Vagina (tissue), 2 donors: ENCODE measurements at regions not wholly inside any gene's neighbourhood (a gene's known extent, or its start where the extent isn't known, plus 50 kb on each side); places are given as distances from the start of the nearest gene placed in this dataset.

Experiments used
- DNase-seq, 2 donors: peaks; one replicate each; pipeline ENCODE4 v3.0.0-alpha.2; 2017; ENCODE audit errors: extremely low spot score in 2 of 2
- H3K27ac ChIP-seq: fragments of 200-600 bp; sonication (generic); one replicate; pipeline ENCODE4 v1.5.1; 2019
- H3K27me3 ChIP-seq: fragments of 200-600 bp; sonication (generic); one replicate; pipeline ENCODE4 v1.5.1; 2019
- H3K36me3 ChIP-seq, 2 donors: fragments of 200-600 bp; sonication (generic); one replicate each; pipeline ENCODE4 v1.5.1; 2017 to 2019
- H3K4me1 ChIP-seq: fragments of 200-600 bp; sonication (generic); one replicate; pipeline ENCODE4 v1.5.1; 2019
- H3K4me3 ChIP-seq, 2 donors: fragments of 200-600 bp; sonication (generic); 1 replicate in 1 of 2; 2 replicates in 1 of 2; pipeline ENCODE4 v1.5.1; 2016 to 2019
- H3K9me3 ChIP-seq: fragments of 200-600 bp; sonication (generic); one replicate; pipeline ENCODE4 v1.5.1; 2019
- CTCF ChIP-seq, 3 experiments: fragments of 450-650 bp in 2 of 3; fragments of 200-600 bp in 1 of 3; sonication (generic) in 1 of 3; IDR thresholded peaks; one replicate each; pipeline ENCODE4 v1.5.1; 2017 to 2019; ENCODE audit warnings: antibody characterized with exemption in 3 of 3, mild to moderate bottlenecking in 2 of 3, moderate library complexity in 2 of 3
- POLR2A ChIP-seq, 2 donors: fragments of 450-650 bp; IDR thresholded peaks; one replicate each; pipeline ENCODE4 v1.6.1; 2017; ENCODE audit warnings: antibody characterized with exemption in 2 of 2, mild to moderate bottlenecking in 2 of 2, moderate library complexity in 2 of 2
- POLR2AphosphoS5 ChIP-seq, 2 donors: sonication (generic); formaldehyde crosslinking; IDR thresholded peaks; one replicate each; pipeline ENCODE4 v1.9.0; 2017; ENCODE audit warnings: antibody characterized with exemption in 2 of 2, mild to moderate bottlenecking in 2 of 2, low read depth in 1 of 2; ENCODE audit not compliant: insufficient read depth in 1 of 2
- intact Hi-C: fragments of 100-400 bp; cut with DNase I; formaldehyde crosslinking; loops from one replicate; pipeline ENCODE4 v1.15.1; 2023

- no peak for TF ChIP-seq POLR2AphosphoS5 (IDR thresholded peaks at IDR 0.05; ENCODE audit: insufficient read depth in 1 of 2, low read depth in 1 of 2)
- no peak for TF ChIP-seq CTCF (IDR thresholded peaks at IDR 0.05)
- no peak for TF ChIP-seq POLR2A (IDR thresholded peaks at IDR 0.05)
- DNase-seq, result no peak
- Histone ChIP-seq H3K4me3 (no peak overlapping the region), H3K27ac (no peak overlapping the region), H3K4me1 (no peaks in the 10 kb centered on the region), H3K36me3 (no peaks in the 10 kb centered on the region), H3K9me3 (no peaks in the 10 kb centered on the region), H3K27me3 (no peaks in the 10 kb centered on the region)
- intact Hi-C loops, result no loop called here
Observed at GRCh38 chr20:51085769-51086168, 62.9 kb upstream of the KCNG1 start.

DNA sequence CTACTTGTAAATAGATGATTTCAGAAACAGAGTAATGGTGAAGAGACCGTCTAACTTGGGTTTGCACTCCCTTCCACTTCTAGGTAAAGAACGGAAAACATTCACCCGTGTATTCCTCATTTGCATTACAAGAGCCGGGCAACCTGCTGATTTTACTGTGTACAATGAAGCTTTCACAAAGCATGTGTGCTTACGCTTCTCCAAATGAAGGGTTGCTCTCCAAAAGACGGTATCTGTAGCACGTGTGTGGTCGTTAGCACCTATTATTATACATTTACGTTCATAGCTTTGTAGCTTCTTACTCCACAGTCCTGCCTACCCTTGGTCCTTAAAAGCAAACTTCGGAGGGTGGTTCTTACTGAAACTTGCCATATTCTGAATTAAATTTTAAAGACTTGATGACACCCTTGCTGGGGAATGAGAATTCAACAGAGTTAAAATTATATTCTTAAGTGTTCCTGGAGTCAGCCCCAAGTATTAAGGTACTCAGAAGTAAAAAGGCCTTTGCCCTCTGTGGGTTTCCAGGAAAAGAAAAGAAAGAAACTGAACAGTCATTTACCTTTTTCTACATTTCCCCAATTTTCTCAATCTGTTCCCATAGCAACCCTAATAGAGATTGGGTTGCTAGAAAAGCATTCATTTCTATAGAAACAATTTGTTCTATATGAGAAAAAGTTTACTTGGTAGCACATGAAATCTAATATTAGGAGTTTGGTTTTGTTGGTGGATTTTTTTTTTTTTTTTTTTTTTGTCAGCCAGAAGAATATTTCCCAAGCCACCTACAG, 61.9 kb upstream of the KCNG1 start:
- Histone ChIP-seq H3K4me1 (no peaks in the 10 kb centered on the region), H3K27me3 (no peaks in the 10 kb centered on the region), H3K27ac (no peak overlapping the region), H3K9me3 (no peaks in the 10 kb centered on the region), H3K36me3 (no peaks in the 10 kb centered on the region), H3K4me3 (no peak overlapping the region)
- DNase-seq, result no peak
- no peak for TF ChIP-seq POLR2AphosphoS5 (IDR thresholded peaks at IDR 0.05; ENCODE audit: insufficient read depth in 1 of 2, low read depth in 1 of 2)
- TF ChIP-seq CTCF (IDR thresholded peaks at IDR 0.05), result no peak
- no peak for TF ChIP-seq POLR2A (IDR thresholded peaks at IDR 0.05)
- intact Hi-C loops, result no loop called here

DNA sequence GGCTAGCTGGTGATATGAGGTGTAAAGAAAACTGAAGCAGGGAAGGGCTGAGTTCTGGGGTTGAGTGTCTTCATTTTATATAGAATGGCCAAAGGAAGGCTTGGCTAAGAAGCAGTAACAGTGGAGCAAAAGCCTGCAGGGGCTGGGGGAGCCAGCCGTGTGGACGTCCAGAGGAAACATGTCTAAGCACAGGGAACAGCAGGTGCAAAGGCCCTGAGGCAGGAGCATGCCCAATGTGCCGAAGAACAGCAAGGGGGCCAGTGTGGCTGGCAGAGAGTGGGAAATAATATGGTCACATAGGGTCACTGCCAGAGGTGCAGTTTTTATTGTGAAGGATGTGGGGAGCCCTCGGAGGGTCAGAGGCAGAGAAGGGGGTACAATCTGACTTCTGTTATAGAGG, 60.5 kb upstream of the KCNG1 start:
- DNase-seq, result no peak
- intact Hi-C loops, result no loop called here
- Histone ChIP-seq H3K4me1 (no peaks in the 10 kb centered on the region), H3K4me3 (no peak overlapping the region), H3K27me3 (no peaks in the 10 kb centered on the region), H3K9me3 (no peaks in the 10 kb centered on the region), H3K27ac (no peak overlapping the region), H3K36me3 (no peaks in the 10 kb centered on the region)
- TF ChIP-seq CTCF (IDR thresholded peaks at IDR 0.05) (no peak), POLR2AphosphoS5 (IDR thresholded peaks at IDR 0.05; ENCODE audit: insufficient read depth in 1 of 2, low read depth in 1 of 2) (no peak), POLR2A (IDR thresholded peaks at IDR 0.05) (no peak)

DNA sequence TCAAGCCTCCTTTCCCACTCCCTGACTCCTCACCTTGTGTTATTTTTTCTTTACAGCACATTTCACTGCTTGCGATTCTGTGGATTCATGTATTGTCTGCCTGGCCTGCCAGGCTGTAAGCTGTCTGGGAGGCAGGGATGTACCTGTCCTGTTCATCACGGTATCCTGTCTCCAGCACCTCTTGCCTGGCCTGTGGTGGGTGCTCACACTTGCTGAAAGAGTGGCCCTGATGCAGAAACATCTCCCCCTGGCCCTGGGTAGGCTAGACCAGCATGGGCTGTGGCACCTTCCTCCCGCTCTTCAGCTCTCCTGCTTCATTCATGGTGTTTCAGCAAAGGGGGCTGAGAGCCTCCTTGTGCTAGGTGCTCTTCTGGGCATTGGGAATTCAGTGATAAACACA, 60.1 kb upstream of the KCNG1 start:
- no peaks in the 10 kb centered on the region for H3K9me3 ChIP-seq
- TF ChIP-seq POLR2A (IDR thresholded peaks at IDR 0.05) (no peak), POLR2AphosphoS5 (IDR thresholded peaks at IDR 0.05; ENCODE audit: insufficient read depth in 1 of 2, low read depth in 1 of 2) (no peak), CTCF (IDR thresholded peaks at IDR 0.05) (no peak)
- DNase-seq, result no peak
- H3K36me3 ChIP-seq, result no peaks in the 10 kb centered on the region
- no peaks in the 10 kb centered on the region for H3K27me3 ChIP-seq
- intact Hi-C loops, result no loop called here
- no peaks in the 10 kb centered on the region for H3K4me1 ChIP-seq
- H3K27ac ChIP-seq, result no peak overlapping the region
- no peak overlapping the region for H3K4me3 ChIP-seq

DNA sequence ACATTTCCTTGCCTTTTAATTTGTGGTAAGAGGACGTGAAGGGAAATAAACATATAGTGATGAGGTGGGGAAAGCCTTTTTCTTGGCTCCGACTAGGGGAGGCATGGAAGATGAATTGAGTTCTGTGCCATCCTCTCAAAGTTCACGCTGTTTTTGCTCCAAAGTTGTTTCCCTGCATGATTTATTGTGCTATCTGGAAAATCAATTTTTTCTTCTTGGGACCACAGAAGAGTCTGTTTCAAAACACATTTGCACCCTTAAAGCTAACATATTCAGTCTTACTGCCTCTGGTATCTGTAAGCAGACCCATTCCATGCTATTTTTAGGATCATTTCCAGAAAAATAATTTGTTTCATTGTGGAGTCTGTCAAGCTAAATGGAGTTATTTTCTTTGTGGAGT, 57.6 kb upstream of the KCNG1 start:
- Histone ChIP-seq H3K27me3 (no peaks in the 10 kb centered on the region), H3K27ac (no peak overlapping the region), H3K36me3 (no peaks in the 10 kb centered on the region), H3K4me1 (no peaks in the 10 kb centered on the region), H3K4me3 (no peak overlapping the region), H3K9me3 (no peaks in the 10 kb centered on the region)
- TF ChIP-seq POLR2AphosphoS5 (IDR thresholded peaks at IDR 0.05; ENCODE audit: insufficient read depth in 1 of 2, low read depth in 1 of 2) (no peak), POLR2A (IDR thresholded peaks at IDR 0.05) (no peak), CTCF (IDR thresholded peaks at IDR 0.05) (no peak)
- intact Hi-C loops, result no loop called here
- no peak for DNase-seq
